HEK293 (cell line): ENCODE measurements at regions not wholly inside any gene's neighbourhood (a gene's known extent, or its start where the extent isn't known, plus 50 kb on each side); places are given as distances from the start of the nearest gene placed in this dataset.

Experiments used
- ZNF416 ChIP-seq: fragments of 450-650 bp; formaldehyde crosslinking; IDR thresholded peaks from 2 replicates; pipeline ENCODE4 v1.5.1; 2016; ENCODE audit warnings: missing biosample characterization, missing genetic modification characterization
- TF ChIP-seq, protein P1 (sequence below): fragments of 450-650 bp; formaldehyde crosslinking; IDR thresholded peaks from 2 replicates; pipeline ENCODE4 v1.5.1; 2016; ENCODE audit warnings: missing biosample characterization, missing genetic modification characterization
- TF ChIP-seq, protein P2 (sequence below): fragments of 450-650 bp; formaldehyde crosslinking; IDR thresholded peaks from 2 replicates; pipeline ENCODE4 v1.5.1; 2016; ENCODE audit warnings: missing biosample characterization, missing genetic modification characterization

DNA sequence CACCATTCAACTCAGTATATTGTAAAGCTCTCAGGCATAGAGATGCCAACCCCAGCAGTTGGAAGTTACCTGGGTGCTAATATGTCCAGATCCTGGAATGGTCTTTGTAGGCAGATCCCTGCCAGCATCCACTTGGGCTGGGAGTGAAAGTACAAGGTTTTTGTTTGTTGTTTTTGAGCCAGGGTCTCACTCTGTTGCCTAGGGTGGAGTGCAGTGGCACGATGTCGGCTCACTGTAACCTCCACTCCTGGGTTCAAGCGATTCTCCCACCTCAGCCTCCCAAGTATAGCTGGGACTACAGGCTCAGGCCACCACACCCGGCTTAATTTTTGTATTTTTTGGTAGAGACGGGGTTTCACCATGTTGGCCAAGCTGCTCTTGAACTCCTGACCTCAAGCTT is 177.6 kb downstream of the IRF8 start:
- TF ChIP-seq, protein P1, sequence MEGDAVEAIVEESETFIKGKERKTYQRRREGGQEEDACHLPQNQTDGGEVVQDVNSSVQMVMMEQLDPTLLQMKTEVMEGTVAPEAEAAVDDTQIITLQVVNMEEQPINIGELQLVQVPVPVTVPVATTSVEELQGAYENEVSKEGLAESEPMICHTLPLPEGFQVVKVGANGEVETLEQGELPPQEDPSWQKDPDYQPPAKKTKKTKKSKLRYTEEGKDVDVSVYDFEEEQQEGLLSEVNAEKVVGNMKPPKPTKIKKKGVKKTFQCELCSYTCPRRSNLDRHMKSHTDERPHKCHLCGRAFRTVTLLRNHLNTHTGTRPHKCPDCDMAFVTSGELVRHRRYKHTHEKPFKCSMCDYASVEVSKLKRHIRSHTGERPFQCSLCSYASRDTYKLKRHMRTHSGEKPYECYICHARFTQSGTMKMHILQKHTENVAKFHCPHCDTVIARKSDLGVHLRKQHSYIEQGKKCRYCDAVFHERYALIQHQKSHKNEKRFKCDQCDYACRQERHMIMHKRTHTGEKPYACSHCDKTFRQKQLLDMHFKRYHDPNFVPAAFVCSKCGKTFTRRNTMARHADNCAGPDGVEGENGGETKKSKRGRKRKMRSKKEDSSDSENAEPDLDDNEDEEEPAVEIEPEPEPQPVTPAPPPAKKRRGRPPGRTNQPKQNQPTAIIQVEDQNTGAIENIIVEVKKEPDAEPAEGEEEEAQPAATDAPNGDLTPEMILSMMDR (tag by site-specific recombination): no peak
- TF ChIP-seq, protein P2, sequence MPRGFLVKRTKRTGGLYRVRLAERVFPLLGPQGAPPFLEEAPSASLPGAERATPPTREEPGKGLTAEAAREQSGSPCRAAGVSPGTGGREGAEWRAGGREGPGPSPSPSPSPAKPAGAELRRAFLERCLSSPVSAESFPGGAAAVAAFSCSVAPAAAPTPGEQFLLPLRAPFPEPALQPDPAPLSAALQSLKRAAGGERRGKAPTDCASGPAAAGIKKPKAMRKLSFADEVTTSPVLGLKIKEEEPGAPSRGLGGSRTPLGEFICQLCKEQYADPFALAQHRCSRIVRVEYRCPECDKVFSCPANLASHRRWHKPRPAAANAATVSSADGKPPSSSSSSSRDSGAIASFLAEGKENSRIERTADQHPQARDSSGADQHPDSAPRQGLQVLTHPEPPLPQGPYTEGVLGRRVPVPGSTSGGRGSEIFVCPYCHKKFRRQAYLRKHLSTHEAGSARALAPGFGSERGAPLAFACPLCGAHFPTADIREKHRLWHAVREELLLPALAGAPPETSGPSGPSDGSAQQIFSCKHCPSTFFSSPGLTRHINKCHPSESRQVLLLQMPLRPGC: no peak
- TF ChIP-seq ZNF416 (tag by site-specific recombination): no peak
